ENCODE measurements at regions not wholly inside any gene's neighbourhood (a gene's known extent, or its start where the extent isn't known, plus 50 kb on each side); places are given as distances from the start of the nearest gene placed in this dataset.

DNA sequence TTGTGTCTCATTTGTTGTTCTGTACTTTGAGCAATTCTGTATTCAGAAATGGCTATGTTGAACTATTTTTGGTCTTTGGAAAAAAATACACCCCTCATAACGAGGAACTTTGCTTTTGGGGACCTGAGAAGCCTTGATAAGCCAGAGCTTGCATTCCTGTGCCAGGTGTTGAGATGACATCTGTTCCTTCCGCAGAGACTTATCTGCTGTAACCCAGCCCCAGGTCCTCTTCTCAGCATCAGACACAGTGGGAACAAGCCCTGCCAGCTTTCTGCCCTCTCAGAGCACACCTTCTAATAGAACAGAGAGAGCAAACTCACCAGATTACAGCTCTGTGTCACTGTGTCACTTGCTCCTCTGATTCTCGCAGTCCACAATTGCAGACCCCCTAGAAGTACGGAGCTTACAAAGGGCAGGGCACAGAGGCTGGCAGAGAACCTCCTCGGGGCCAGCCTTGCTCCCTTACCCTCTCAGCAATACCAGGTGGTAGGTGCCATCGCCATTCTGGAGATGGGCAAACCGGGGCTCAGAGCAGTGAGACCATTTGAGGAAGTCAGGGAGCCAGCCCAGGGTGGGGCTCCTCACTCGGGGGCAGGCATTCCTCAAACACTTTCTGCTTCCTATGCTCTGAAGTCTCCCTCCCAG is 97.4 kb downstream of the DDX1 start:
- TF ChIP-seq POLR2AphosphoS5 (IDR thresholded peaks at IDR 0.05) (no peak), POLR2A (IDR thresholded peaks at IDR 0.05) (no peak)
- TF ChIP-seq, protein P1, sequence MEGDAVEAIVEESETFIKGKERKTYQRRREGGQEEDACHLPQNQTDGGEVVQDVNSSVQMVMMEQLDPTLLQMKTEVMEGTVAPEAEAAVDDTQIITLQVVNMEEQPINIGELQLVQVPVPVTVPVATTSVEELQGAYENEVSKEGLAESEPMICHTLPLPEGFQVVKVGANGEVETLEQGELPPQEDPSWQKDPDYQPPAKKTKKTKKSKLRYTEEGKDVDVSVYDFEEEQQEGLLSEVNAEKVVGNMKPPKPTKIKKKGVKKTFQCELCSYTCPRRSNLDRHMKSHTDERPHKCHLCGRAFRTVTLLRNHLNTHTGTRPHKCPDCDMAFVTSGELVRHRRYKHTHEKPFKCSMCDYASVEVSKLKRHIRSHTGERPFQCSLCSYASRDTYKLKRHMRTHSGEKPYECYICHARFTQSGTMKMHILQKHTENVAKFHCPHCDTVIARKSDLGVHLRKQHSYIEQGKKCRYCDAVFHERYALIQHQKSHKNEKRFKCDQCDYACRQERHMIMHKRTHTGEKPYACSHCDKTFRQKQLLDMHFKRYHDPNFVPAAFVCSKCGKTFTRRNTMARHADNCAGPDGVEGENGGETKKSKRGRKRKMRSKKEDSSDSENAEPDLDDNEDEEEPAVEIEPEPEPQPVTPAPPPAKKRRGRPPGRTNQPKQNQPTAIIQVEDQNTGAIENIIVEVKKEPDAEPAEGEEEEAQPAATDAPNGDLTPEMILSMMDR (IDR thresholded peaks at IDR 0.05) = no peak
